Caco-2 (cell line): ENCODE measurements at regions not wholly inside any gene's neighbourhood (a gene's known extent, or its start where the extent isn't known, plus 50 kb on each side); places are given as distances from the start of the nearest gene placed in this dataset.

Source experiments
- BruUV-seq: library from RNA; stranded (reverse); fragments of 400-500 nt; replicated peaks from 2 replicates; lab custom pipeline; 2021; lab: Mats Ljungman, UMichigan
- CTCF ChIA-PET: fragments of 300-600 bp; sonication (Branson Sonifier 250); formaldehyde crosslinking; loops from one replicate; lab custom pipeline; 2022; ENCODE audit warnings: antibody characterized with exemption; lab: Charles Lee
- POLR2A ChIA-PET: fragments of 300-600 bp; sonication (Branson Sonifier 250); formaldehyde crosslinking; loops from one replicate; lab custom pipeline; 2022; ENCODE audit warnings: antibody characterized with exemption; lab: Charles Lee
- DNase-seq, 2 experiments: peaks; one replicate each; pipeline versions ENCODE4 v3.0.0 to v3.0.0-alpha.2; 2020 to 2022
- H3K27me3 ChIP-seq: replicated peaks from 2 replicates; pipeline ENCODE4 v1.6.0; 2011; ENCODE audit warnings: low read length; ENCODE audit not compliant: control insufficient read depth, insufficient read depth
- H3K36me3 ChIP-seq: 2 replicates; pipeline ENCODE4 v1.5.1; 2011; ENCODE audit warnings: low read length; ENCODE audit not compliant: control insufficient read depth, insufficient read depth
- H3K4me1 ChIP-seq: fragments of 250-450 bp; sonication (Bioruptor Pico); 2 replicates; pipeline ENCODE4 v1.5.1; 2020; ENCODE audit warnings: mild to moderate bottlenecking
- H3K4me3 ChIP-seq: 2 replicates; pipeline ENCODE4 v1.5.1; 2011; ENCODE audit warnings: low read depth, mild to moderate bottlenecking, control low read depth, low read length
- H3K9me3 ChIP-seq: fragments of 250-450 bp; sonication (Bioruptor Pico); 2 replicates; pipeline ENCODE4 v1.5.1; 2020; ENCODE audit warnings: mild to moderate bottlenecking, moderate library complexity
- H3K27ac Mint-ChIP-seq: one replicate; pipeline ENCODE4 v1.8.0; 2022; ENCODE audit warnings: mixed read lengths; ENCODE audit not compliant: unreplicated experiment
- H3K27me3 Mint-ChIP-seq: one replicate; pipeline ENCODE4 v1.8.0; 2022; ENCODE audit warnings: mixed read lengths; ENCODE audit not compliant: insufficient read depth, unreplicated experiment
- H3K36me3 Mint-ChIP-seq: one replicate; pipeline ENCODE4 v1.8.0; 2022; ENCODE audit warnings: mild to moderate bottlenecking, mixed read lengths; ENCODE audit not compliant: insufficient read depth, unreplicated experiment
- H3K4me1 Mint-ChIP-seq: one replicate; pipeline ENCODE4 v1.8.0; 2022; ENCODE audit warnings: low read depth, mixed read lengths; ENCODE audit not compliant: unreplicated experiment
- H3K4me3 Mint-ChIP-seq: one replicate; pipeline ENCODE4 v1.8.0; 2022; ENCODE audit warnings: mild to moderate bottlenecking, moderate library complexity, mixed read lengths; ENCODE audit not compliant: unreplicated experiment
- H3K9me3 Mint-ChIP-seq: one replicate; pipeline ENCODE4 v1.8.0; 2022; ENCODE audit warnings: mixed read lengths; ENCODE audit not compliant: unreplicated experiment
- CTCF ChIP-seq, 2 experiments: fragments of 200-600 bp in 1 of 2; IDR thresholded peaks; 1 replicate in 1 of 2; 2 replicates in 1 of 2; pipeline versions ENCODE4 v1.5.1 to v1.8.0; 2011 to 2022; ENCODE audit warnings: antibody characterized with exemption in 1 of 2, control low read depth in 1 of 2, inconsistent platforms in 1 of 2, low read depth in 1 of 2, low read length in 1 of 2, mild to moderate bottlenecking in 1 of 2, moderate library complexity in 1 of 2; ENCODE audit not compliant: insufficient read depth in 1 of 2, severe bottlenecking in 1 of 2, unreplicated experiment in 1 of 2
- intact Hi-C: fragments of 100-400 bp; cut with micrococcal nuclease; formaldehyde crosslinking; loops from one replicate; pipeline ENCODE4 v1.10.0; 2022; ENCODE audit not compliant: unreplicated experiment

GRCh38 chr12:77496714-77497113, 334.0 kb upstream of the NAV3 start:
- BruUV-seq, result no TSS peak
- Mint-ChIP-seq H3K27ac (no peak overlapping the region), H3K9me3 (no peaks in the 10 kb centered on the region), H3K27me3 (no peaks in the 10 kb centered on the region), H3K4me1 (no peaks in the 10 kb centered on the region), H3K4me3 (no peak overlapping the region), H3K36me3 (no peaks in the 10 kb centered on the region)
- ChIA-PET POLR2A (no interaction called here), CTCF (no interaction called here)
- Histone ChIP-seq H3K27me3 (no peaks in the 10 kb centered on the region), H3K4me1 (no peaks in the 10 kb centered on the region), H3K9me3 (no peaks in the 10 kb centered on the region), H3K36me3 (no peaks in the 10 kb centered on the region), H3K4me3 (no peak overlapping the region)
- DNase-seq, result no peak
- TF ChIP-seq CTCF (IDR thresholded peaks at IDR 0.05; ENCODE audit: insufficient read depth in 1 of 2, low read depth in 1 of 2, low read length in 1 of 2, severe bottlenecking in 1 of 2, unreplicated experiment in 1 of 2), result no peak
- intact Hi-C loops, result no loop called here

GRCh38 chr12:77494296-77494695, 336.4 kb upstream of the NAV3 start:
- no peaks in the 10 kb centered on the region for H3K27me3 Mint-ChIP-seq
- POLR2A ChIA-PET, result no interaction called here
- DNase-seq, result no peak
- no peaks in the 10 kb centered on the region for H3K4me1 ChIP-seq
- no peak for TF ChIP-seq CTCF (IDR thresholded peaks at IDR 0.05; ENCODE audit: insufficient read depth in 1 of 2, low read depth in 1 of 2, low read length in 1 of 2, severe bottlenecking in 1 of 2, unreplicated experiment in 1 of 2)
- H3K36me3 ChIP-seq, result no peaks in the 10 kb centered on the region
- no peak overlapping the region for H3K27ac Mint-ChIP-seq
- intact Hi-C loops, result no loop called here
- no peaks in the 10 kb centered on the region for H3K27me3 ChIP-seq
- H3K4me3 Mint-ChIP-seq, result no peak overlapping the region
- H3K4me1 Mint-ChIP-seq, result no peaks in the 10 kb centered on the region
- CTCF ChIA-PET, result no interaction called here
- no peaks in the 10 kb centered on the region for H3K9me3 ChIP-seq
- BruUV-seq, result no TSS peak
- no peaks in the 10 kb centered on the region for H3K36me3 Mint-ChIP-seq
- no peaks in the 10 kb centered on the region for H3K9me3 Mint-ChIP-seq
- H3K4me3 ChIP-seq, result no peak overlapping the region

- Mint-ChIP-seq H3K4me1 (no peaks in the 10 kb centered on the region), H3K4me3 (no peak overlapping the region), H3K27me3 (no peaks in the 10 kb centered on the region), H3K36me3 (no peaks in the 10 kb centered on the region), H3K27ac (no peak overlapping the region), H3K9me3 (no peaks in the 10 kb centered on the region)
- no peaks in the 10 kb centered on the region for H3K36me3 ChIP-seq
- no peak overlapping the region for H3K4me3 ChIP-seq
- intact Hi-C loops, result no loop called here
- ChIA-PET CTCF (no interaction called here), POLR2A (no interaction called here)
- H3K27me3 ChIP-seq, result no peaks in the 10 kb centered on the region
- H3K4me1 ChIP-seq, result no peaks in the 10 kb centered on the region
- no peak for DNase-seq
- no peak for TF ChIP-seq CTCF (IDR thresholded peaks at IDR 0.05; ENCODE audit: insufficient read depth in 1 of 2, low read depth in 1 of 2, low read length in 1 of 2, severe bottlenecking in 1 of 2, unreplicated experiment in 1 of 2)
- no peaks in the 10 kb centered on the region for H3K9me3 ChIP-seq
- no TSS peak for BruUV-seq
Measured at GRCh38 chr12:77493302-77494168, 337.2 kb upstream of the NAV3 start.
